Keratinocyte (primary cell): ENCODE measurements at regions not wholly inside any gene's neighbourhood (a gene's known extent, or its start where the extent isn't known, plus 50 kb on each side); places are given as distances from the start of the nearest gene placed in this dataset.

ENCODE experiments used
- CTCF ChIP-seq, 3 experiments: IDR thresholded peaks in 1 of 3; conservative IDR thresholded peaks in 1 of 3; optimal IDR thresholded peaks in 1 of 3; 2 replicates in 2 of 3; 3 replicates in 1 of 3; pipeline versions ENCODE3 to v1.5.1; 2011; ENCODE audit warnings: low read length in 3 of 3, mild to moderate bottlenecking in 3 of 3, moderate library complexity in 2 of 3, control low read depth in 1 of 3, inconsistent platforms in 1 of 3; ENCODE audit not compliant: insufficient read depth in 2 of 3; ENCODE audit errors: extremely low read depth in 1 of 3
- EZH2 ChIP-seq: IDR thresholded peaks from one replicate; pipeline ENCODE4 v1.6.1; 2012; ENCODE audit warnings: inconsistent platforms, mild to moderate bottlenecking, low read length, moderate library complexity

- TF ChIP-seq CTCF (optimal IDR thresholded peaks at IDR 0.05 in 1 of 3, IDR thresholded peaks at IDR 0.05 in 1 of 3, conservative IDR thresholded peaks at IDR 0.05 in 1 of 3; ENCODE audit: extremely low read depth in 1 of 3, insufficient read depth in 2 of 3, low read length in 3 of 3) (no peak), EZH2 (no peak)
These were observed 358.2 kb upstream of the NPVF start for GRCh38 chr7:25586513-25586912.
